ENCODE measurements at regions not wholly inside any gene's neighbourhood (a gene's known extent, or its start where the extent isn't known, plus 50 kb on each side); places are given as distances from the start of the nearest gene placed in this dataset.

DNA sequence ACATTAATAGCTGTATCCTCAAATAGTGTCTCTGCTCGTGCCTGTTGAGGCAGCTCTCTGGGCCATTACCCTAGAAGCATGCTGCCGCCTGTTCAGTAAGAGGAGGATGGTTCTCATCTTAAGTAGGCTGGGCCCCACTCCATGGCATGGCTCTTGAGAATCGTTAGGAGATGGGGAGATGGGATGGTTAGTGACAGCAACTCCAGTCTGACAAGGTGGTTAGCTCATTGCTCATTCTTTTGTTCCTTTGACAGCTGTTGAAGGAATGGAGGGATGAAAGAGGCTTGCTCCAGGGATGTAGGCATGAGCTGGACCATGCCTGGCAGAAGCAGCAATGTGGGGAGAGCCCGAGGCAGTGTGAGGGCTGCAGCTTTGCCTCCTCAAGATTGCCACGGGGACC lies 68.2 kb downstream of the MAP10 start:
- TF ChIP-seq CTCF (conservative IDR thresholded peaks at IDR 0.05; ENCODE audit: low read depth, low read length) (no peak), EZH2 (IDR thresholded peaks at IDR 0.05; ENCODE audit: borderline replicate concordance, low read depth, low read length, poor library complexity, severe bottlenecking) (no peak)

Measured in A673 (cell line).